ENCODE measurements at regions not wholly inside any gene's neighbourhood (a gene's known extent, or its start where the extent isn't known, plus 50 kb on each side); places are given as distances from the start of the nearest gene placed in this dataset.
"Not testable (repeated sequence)": the region's sequence is repeated elsewhere in the genome, so short reads cannot be mapped to it uniquely, and the experiment has no call there.

DNA sequence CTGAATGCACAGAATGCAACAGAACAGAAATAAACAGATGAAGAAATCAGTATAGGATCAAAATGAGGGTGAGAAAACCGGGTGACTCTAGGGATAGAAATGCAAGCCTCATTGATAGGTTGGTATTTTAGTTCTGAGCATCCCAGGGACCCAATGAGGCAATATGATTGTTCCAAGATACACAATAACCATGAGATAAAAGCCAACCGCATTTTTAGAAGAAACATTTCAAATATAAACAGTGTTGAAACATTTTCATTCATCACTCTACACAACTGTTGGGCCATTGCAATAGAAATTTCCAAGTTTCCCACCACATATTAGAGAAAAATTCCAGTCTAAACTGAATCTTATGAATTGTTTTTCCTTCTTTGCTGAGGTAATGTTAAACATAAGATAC, 452.3 kb upstream of the PTGER4 start:
- no peaks in the 10 kb centered on the region for H3K9me2 ChIP-seq (replicated peaks; ENCODE audit: low read depth, low read length)
- TF ChIP-seq EZH2phosphoT487 (IDR thresholded peaks at IDR 0.05; ENCODE audit: borderline replicate concordance): no peak
- TF ChIP-seq, protein P1, sequence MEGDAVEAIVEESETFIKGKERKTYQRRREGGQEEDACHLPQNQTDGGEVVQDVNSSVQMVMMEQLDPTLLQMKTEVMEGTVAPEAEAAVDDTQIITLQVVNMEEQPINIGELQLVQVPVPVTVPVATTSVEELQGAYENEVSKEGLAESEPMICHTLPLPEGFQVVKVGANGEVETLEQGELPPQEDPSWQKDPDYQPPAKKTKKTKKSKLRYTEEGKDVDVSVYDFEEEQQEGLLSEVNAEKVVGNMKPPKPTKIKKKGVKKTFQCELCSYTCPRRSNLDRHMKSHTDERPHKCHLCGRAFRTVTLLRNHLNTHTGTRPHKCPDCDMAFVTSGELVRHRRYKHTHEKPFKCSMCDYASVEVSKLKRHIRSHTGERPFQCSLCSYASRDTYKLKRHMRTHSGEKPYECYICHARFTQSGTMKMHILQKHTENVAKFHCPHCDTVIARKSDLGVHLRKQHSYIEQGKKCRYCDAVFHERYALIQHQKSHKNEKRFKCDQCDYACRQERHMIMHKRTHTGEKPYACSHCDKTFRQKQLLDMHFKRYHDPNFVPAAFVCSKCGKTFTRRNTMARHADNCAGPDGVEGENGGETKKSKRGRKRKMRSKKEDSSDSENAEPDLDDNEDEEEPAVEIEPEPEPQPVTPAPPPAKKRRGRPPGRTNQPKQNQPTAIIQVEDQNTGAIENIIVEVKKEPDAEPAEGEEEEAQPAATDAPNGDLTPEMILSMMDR (conservative IDR thresholded peaks at IDR 0.05; ENCODE audit: low read length): no peak
- no peak overlapping the region for H2AFZ ChIP-seq (ENCODE audit: low read length)
- no peaks in the 10 kb centered on the region for H3K36me3 ChIP-seq (ENCODE audit: insufficient read depth, low read length)
- H3K9ac ChIP-seq (ENCODE audit: low read depth, low read length, poor library complexity, severe bottlenecking): no peak overlapping the region
- H3K27me3 ChIP-seq (ENCODE audit: insufficient read depth, low read length, poor library complexity, severe bottlenecking): peaks cover 50% of the 10 kb centered on the region
- H3K4me2 ChIP-seq (ENCODE audit: low read depth, low read length, poor library complexity, severe bottlenecking): no peak overlapping the region
- H3F3A ChIP-seq (ENCODE audit: low read depth): no peaks in the 10 kb centered on the region
- H3K79me2 ChIP-seq (ENCODE audit: insufficient read depth, low read length): no peaks in the 10 kb centered on the region
- no peaks in the 10 kb centered on the region for H4K20me1 ChIP-seq (ENCODE audit: insufficient read depth, low read length, poor library complexity, severe bottlenecking)
- no peak overlapping the region for H3K4me3 ChIP-seq (ENCODE audit: low read length, poor library complexity, severe bottlenecking)
- no peaks in the 10 kb centered on the region for H3K9me3 ChIP-seq (ENCODE audit: insufficient read depth, low read depth, low read length)
- H3K4me1 ChIP-seq (ENCODE audit: insufficient read depth, low read length, poor library complexity, severe bottlenecking): no peaks in the 10 kb centered on the region

DNA sequence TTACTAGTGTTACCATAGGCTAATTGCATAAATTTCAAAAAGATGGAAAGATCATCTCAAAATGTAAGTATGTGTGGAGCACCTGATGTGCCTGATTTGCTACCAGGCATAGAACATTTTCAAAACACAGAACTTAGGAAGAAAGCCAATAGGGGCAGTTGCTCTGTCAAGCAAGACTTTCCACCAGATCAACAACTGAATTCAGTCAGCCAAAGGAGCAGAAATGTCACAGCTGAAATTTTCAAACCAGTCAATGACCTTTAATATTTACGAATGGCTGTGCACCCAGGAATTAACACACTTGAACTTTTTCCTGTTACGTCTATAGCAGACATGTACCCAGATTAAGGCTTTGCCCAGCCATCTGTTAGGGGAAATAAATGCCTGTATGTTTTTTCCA, 452.8 kb upstream of the PTGER4 start:
- no peaks in the 10 kb centered on the region for H3F3A ChIP-seq (ENCODE audit: low read depth)
- H3K79me2 ChIP-seq (ENCODE audit: insufficient read depth, low read length): no peaks in the 10 kb centered on the region
- no peak overlapping the region for H3K4me3 ChIP-seq (ENCODE audit: low read length, poor library complexity, severe bottlenecking)
- TF ChIP-seq EZH2phosphoT487 (IDR thresholded peaks at IDR 0.05; ENCODE audit: borderline replicate concordance): no peak
- TF ChIP-seq, protein P1 (conservative IDR thresholded peaks at IDR 0.05; ENCODE audit: low read length): no peak
- peaks cover 52% of the 10 kb centered on the region for H3K27me3 ChIP-seq (ENCODE audit: insufficient read depth, low read length, poor library complexity, severe bottlenecking)
- H2AFZ ChIP-seq (ENCODE audit: low read length): no peak overlapping the region
- H3K36me3 ChIP-seq (ENCODE audit: insufficient read depth, low read length): no peaks in the 10 kb centered on the region
- no peaks in the 10 kb centered on the region for H3K4me1 ChIP-seq (ENCODE audit: insufficient read depth, low read length, poor library complexity, severe bottlenecking)
- H3K9me2 ChIP-seq (replicated peaks; ENCODE audit: low read depth, low read length): no peaks in the 10 kb centered on the region
- no peaks in the 10 kb centered on the region for H3K9me3 ChIP-seq (ENCODE audit: insufficient read depth, low read depth, low read length)
- H4K20me1 ChIP-seq (ENCODE audit: insufficient read depth, low read length, poor library complexity, severe bottlenecking): no peaks in the 10 kb centered on the region
- H3K9ac ChIP-seq (ENCODE audit: low read depth, low read length, poor library complexity, severe bottlenecking): no peak overlapping the region
- no peak overlapping the region for H3K4me2 ChIP-seq (ENCODE audit: low read depth, low read length, poor library complexity, severe bottlenecking)

DNA sequence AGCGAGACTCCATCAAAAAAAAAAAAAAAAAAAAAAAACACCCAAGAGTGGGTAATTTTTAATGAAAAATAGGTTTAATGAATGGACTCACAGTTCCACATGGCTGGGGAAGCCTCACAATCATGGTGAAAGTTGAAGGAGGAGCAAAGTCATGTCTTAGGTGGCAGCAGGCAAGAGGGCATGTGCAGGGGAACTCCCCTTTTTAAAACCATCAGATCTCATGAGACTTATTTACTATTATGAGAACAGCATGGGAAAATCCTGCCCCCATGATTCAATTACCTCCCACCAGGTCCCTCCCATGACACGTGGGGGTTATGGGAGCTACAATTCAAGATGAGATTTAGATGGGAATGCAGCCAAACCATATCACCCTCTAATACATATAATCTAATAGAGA, 454.6 kb upstream of the PTGER4 start:
- H4K20me1 ChIP-seq (ENCODE audit: insufficient read depth, low read length, poor library complexity, severe bottlenecking); H3K4me2 ChIP-seq (ENCODE audit: low read depth, low read length, poor library complexity, severe bottlenecking): not testable (repeated sequence)

DNA sequence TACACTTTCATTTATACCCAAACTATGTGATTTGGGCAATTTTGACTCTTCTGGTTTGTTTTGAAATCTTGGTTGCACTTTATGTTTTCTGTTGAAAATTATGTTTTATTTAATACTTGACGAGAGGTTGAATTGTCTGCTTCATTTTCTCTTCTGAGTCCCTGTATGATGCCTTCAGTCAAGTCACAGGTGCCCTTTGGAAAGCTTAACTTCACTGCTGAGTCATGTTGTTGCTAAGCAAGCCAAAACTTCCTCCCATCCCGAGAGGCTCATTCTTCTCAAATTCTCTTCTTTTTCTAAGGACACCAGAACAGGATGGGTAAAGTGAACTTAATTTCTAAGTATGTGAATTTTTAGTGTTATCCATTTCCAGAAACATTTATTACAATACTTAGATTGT, 455.3 kb upstream of the PTGER4 start:
- Histone ChIP-seq H3K4me3 (ENCODE audit: low read length, poor library complexity, severe bottlenecking) (no peak overlapping the region), H3K9me3 (ENCODE audit: insufficient read depth, low read depth, low read length) (no peaks in the 10 kb centered on the region), H3K4me2 (ENCODE audit: low read depth, low read length, poor library complexity, severe bottlenecking) (no peak overlapping the region), H3K36me3 (ENCODE audit: insufficient read depth, low read length) (no peaks in the 10 kb centered on the region), H3K4me1 (ENCODE audit: insufficient read depth, low read length, poor library complexity, severe bottlenecking) (no peaks in the 10 kb centered on the region), H3K9me2 (replicated peaks; ENCODE audit: low read depth, low read length) (no peaks in the 10 kb centered on the region), H3F3A (ENCODE audit: low read depth) (no peaks in the 10 kb centered on the region), H4K20me1 (ENCODE audit: insufficient read depth, low read length, poor library complexity, severe bottlenecking) (no peaks in the 10 kb centered on the region), H3K79me2 (ENCODE audit: insufficient read depth, low read length) (no peaks in the 10 kb centered on the region), H2AFZ (ENCODE audit: low read length) (no peak overlapping the region), H3K9ac (ENCODE audit: low read depth, low read length, poor library complexity, severe bottlenecking) (no peak overlapping the region), H3K27me3 (ENCODE audit: insufficient read depth, low read length, poor library complexity, severe bottlenecking) (peaks cover 62% of the 10 kb centered on the region)
- TF ChIP-seq EZH2phosphoT487 (IDR thresholded peaks at IDR 0.05; ENCODE audit: borderline replicate concordance): no peak
- TF ChIP-seq, protein P1 (conservative IDR thresholded peaks at IDR 0.05; ENCODE audit: low read length): no peak

More for the DNA sequence above, 454.6 kb upstream of the PTGER4 start:
- H3K9me3 ChIP-seq (ENCODE audit: insufficient read depth, low read depth, low read length); H3F3A ChIP-seq (ENCODE audit: low read depth); H3K4me3 ChIP-seq (ENCODE audit: low read length, poor library complexity, severe bottlenecking); H2AFZ ChIP-seq (ENCODE audit: low read length); H3K9ac ChIP-seq (ENCODE audit: low read depth, low read length, poor library complexity, severe bottlenecking); H3K36me3 ChIP-seq (ENCODE audit: insufficient read depth, low read length); H3K79me2 ChIP-seq (ENCODE audit: insufficient read depth, low read length); H3K9me2 ChIP-seq (replicated peaks; ENCODE audit: low read depth, low read length); H3K4me1 ChIP-seq (ENCODE audit: insufficient read depth, low read length, poor library complexity, severe bottlenecking): not testable (repeated sequence)
- peaks cover 62% of the 10 kb centered on the region for H3K27me3 ChIP-seq (ENCODE audit: insufficient read depth, low read length, poor library complexity, severe bottlenecking)

Measured in Loucy (cell line).